ENCODE measurements at regions not wholly inside any gene's neighbourhood (a gene's known extent, or its start where the extent isn't known, plus 50 kb on each side); places are given as distances from the start of the nearest gene placed in this dataset.
"Not testable (repeated sequence)": the region's sequence is repeated elsewhere in the genome, so short reads cannot be mapped to it uniquely, and the experiment has no call there.

GRCh38 chr13:27362064-27362751 lies 62.2 kb upstream of the GTF3A start:
- H3K4me1 ChIP-seq (ENCODE audit: control insufficient read depth in 2 of 2, insufficient read depth in 2 of 2, low read length in 2 of 2), result peaks cover 6 to 14% of the 10 kb centered on the region in 2 donors
- peak overlapping the region; percentile 68 to 73 for H3K9ac ChIP-seq (ENCODE audit: low read depth in 1 of 2, low read length in 2 of 2)
- H3K36me3 ChIP-seq (ENCODE audit: control insufficient read depth in 2 of 2, insufficient read depth in 2 of 2, low read length in 2 of 2), result no peaks in the 10 kb centered on the region
- peak overlapping the region; percentile 76 to 77 for H3K4me3 ChIP-seq (ENCODE audit: low read length in 2 of 2)
- no peaks in the 10 kb centered on the region for H3K9me3 ChIP-seq (ENCODE audit: control insufficient read depth in 2 of 2, low read length in 2 of 2)
- H3K27ac ChIP-seq (ENCODE audit: low read depth in 2 of 2, low read length in 2 of 2), result peak overlapping the region; percentile 38 to 46
- H3K27me3 ChIP-seq (ENCODE audit: control insufficient read depth in 2 of 2, insufficient read depth in 2 of 2, low read length in 2 of 2), result peaks cover 0 to 1% of the 10 kb centered on the region in 2 donors

- not testable (repeated sequence) for H3K27me3 ChIP-seq (ENCODE audit: control insufficient read depth in 2 of 2, insufficient read depth in 2 of 2, low read length in 2 of 2); H3K9ac ChIP-seq (ENCODE audit: low read depth in 1 of 2, low read length in 2 of 2); H3K9me3 ChIP-seq (ENCODE audit: control insufficient read depth in 2 of 2, low read length in 2 of 2); H3K4me3 ChIP-seq (ENCODE audit: low read length in 2 of 2); H3K36me3 ChIP-seq (ENCODE audit: control insufficient read depth in 2 of 2, insufficient read depth in 2 of 2, low read length in 2 of 2); H3K27ac ChIP-seq (ENCODE audit: low read depth in 2 of 2, low read length in 2 of 2)
- peaks cover 6 to 14% of the 10 kb centered on the region in 2 donors for H3K4me1 ChIP-seq (ENCODE audit: control insufficient read depth in 2 of 2, insufficient read depth in 2 of 2, low read length in 2 of 2)
These were observed 60.8 kb upstream of the GTF3A start for GRCh38 chr13:27363637-27364036.

- Histone ChIP-seq H3K9ac (ENCODE audit: low read depth in 1 of 2, low read length in 2 of 2) (no peak overlapping the region), H3K27me3 (ENCODE audit: control insufficient read depth in 2 of 2, insufficient read depth in 2 of 2, low read length in 2 of 2) (peaks cover 0 to 1% of the 10 kb centered on the region in 2 donors), H3K36me3 (ENCODE audit: control insufficient read depth in 2 of 2, insufficient read depth in 2 of 2, low read length in 2 of 2) (no peaks in the 10 kb centered on the region), H3K4me1 (ENCODE audit: control insufficient read depth in 2 of 2, insufficient read depth in 2 of 2, low read length in 2 of 2) (peaks cover under 1 to 7% of the 10 kb centered on the region in 2 donors), H3K27ac (ENCODE audit: low read depth in 2 of 2, low read length in 2 of 2) (no peak overlapping the region), H3K4me3 (ENCODE audit: low read length in 2 of 2) (no peak overlapping the region), H3K9me3 (ENCODE audit: control insufficient read depth in 2 of 2, low read length in 2 of 2) (no peaks in the 10 kb centered on the region)
These were observed 56.8 kb upstream of the GTF3A start for GRCh38 chr13:27367570-27367969.

GRCh38 chr13:27370305-27370872 lies 54.0 kb upstream of the GTF3A start:
- H3K36me3 ChIP-seq (ENCODE audit: control insufficient read depth in 2 of 2, insufficient read depth in 2 of 2, low read length in 2 of 2), result no peaks in the 10 kb centered on the region
- H3K9me3 ChIP-seq (ENCODE audit: control insufficient read depth in 2 of 2, low read length in 2 of 2), result no peaks in the 10 kb centered on the region
- H3K9ac ChIP-seq (ENCODE audit: low read depth in 1 of 2, low read length in 2 of 2), result no peak overlapping the region
- peaks cover 6 to 29% of the 10 kb centered on the region in 2 donors for H3K4me1 ChIP-seq (ENCODE audit: control insufficient read depth in 2 of 2, insufficient read depth in 2 of 2, low read length in 2 of 2)
- no peak overlapping the region for H3K27ac ChIP-seq (ENCODE audit: low read depth in 2 of 2, low read length in 2 of 2)
- H3K4me3 ChIP-seq (ENCODE audit: low read length in 2 of 2), result no peak overlapping the region
- H3K27me3 ChIP-seq (ENCODE audit: control insufficient read depth in 2 of 2, insufficient read depth in 2 of 2, low read length in 2 of 2), result peaks cover 0 to 8% of the 10 kb centered on the region in 2 donors

GRCh38 chr13:27371932-27372331 lies 52.5 kb upstream of the GTF3A start:
- no peaks in the 10 kb centered on the region for H3K36me3 ChIP-seq (ENCODE audit: control insufficient read depth in 2 of 2, insufficient read depth in 2 of 2, low read length in 2 of 2)
- H3K27me3 ChIP-seq (ENCODE audit: control insufficient read depth in 2 of 2, insufficient read depth in 2 of 2, low read length in 2 of 2), result peaks cover 0 to 8% of the 10 kb centered on the region in 2 donors
- no peak overlapping the region for H3K4me3 ChIP-seq (ENCODE audit: low read length in 2 of 2)
- H3K4me1 ChIP-seq (ENCODE audit: control insufficient read depth in 2 of 2, insufficient read depth in 2 of 2, low read length in 2 of 2), result peaks cover 6 to 31% of the 10 kb centered on the region in 2 donors
- H3K9me3 ChIP-seq (ENCODE audit: control insufficient read depth in 2 of 2, low read length in 2 of 2), result no peaks in the 10 kb centered on the region
- H3K27ac ChIP-seq (ENCODE audit: low read depth in 2 of 2, low read length in 2 of 2), result peak overlapping the region; percentile 54 to 58
- H3K9ac ChIP-seq (ENCODE audit: low read depth in 1 of 2, low read length in 2 of 2), result no peak overlapping the region

- H3K27ac ChIP-seq (ENCODE audit: low read depth in 2 of 2, low read length in 2 of 2), result peak overlapping the region; percentile 59 to 73
- H3K9me3 ChIP-seq (ENCODE audit: control insufficient read depth in 2 of 2, low read length in 2 of 2), result no peaks in the 10 kb centered on the region
- no peaks in the 10 kb centered on the region for H3K36me3 ChIP-seq (ENCODE audit: control insufficient read depth in 2 of 2, insufficient read depth in 2 of 2, low read length in 2 of 2)
- H3K4me1 ChIP-seq (ENCODE audit: control insufficient read depth in 2 of 2, insufficient read depth in 2 of 2, low read length in 2 of 2), result peaks cover 6 to 31% of the 10 kb centered on the region in 2 donors
- peak overlapping the region in 1 of 2 donors; percentile 34 for H3K9ac ChIP-seq (ENCODE audit: low read depth in 1 of 2, low read length in 2 of 2)
- H3K4me3 ChIP-seq (ENCODE audit: low read length in 2 of 2), result no peak overlapping the region
- H3K27me3 ChIP-seq (ENCODE audit: control insufficient read depth in 2 of 2, insufficient read depth in 2 of 2, low read length in 2 of 2), result peaks cover 0 to 8% of the 10 kb centered on the region in 2 donors
These were observed 51.5 kb upstream of the GTF3A start for GRCh38 chr13:27372896-27373295.

- H3K9ac ChIP-seq (ENCODE audit: low read depth in 1 of 2, low read length in 2 of 2), result peak overlapping the region in 1 of 2 donors; percentile 23
These were observed 50.2 kb upstream of the GTF3A start for GRCh38 chr13:27374126-27374613.

More at GRCh38 chr13:27374126-27374613, 50.2 kb upstream of the GTF3A start:
- peak overlapping the region; percentile 17 to 33 for H3K4me3 ChIP-seq (ENCODE audit: low read length in 2 of 2)
- H3K36me3 ChIP-seq (ENCODE audit: control insufficient read depth in 2 of 2, insufficient read depth in 2 of 2, low read length in 2 of 2), result no peaks in the 10 kb centered on the region
- peak overlapping the region; percentile 59 to 73 for H3K27ac ChIP-seq (ENCODE audit: low read depth in 2 of 2, low read length in 2 of 2)
- peaks cover 6 to 31% of the 10 kb centered on the region in 2 donors for H3K4me1 ChIP-seq (ENCODE audit: control insufficient read depth in 2 of 2, insufficient read depth in 2 of 2, low read length in 2 of 2)
- no peaks in the 10 kb centered on the region for H3K9me3 ChIP-seq (ENCODE audit: control insufficient read depth in 2 of 2, low read length in 2 of 2)
- peaks cover 0 to 8% of the 10 kb centered on the region in 2 donors for H3K27me3 ChIP-seq (ENCODE audit: control insufficient read depth in 2 of 2, insufficient read depth in 2 of 2, low read length in 2 of 2)
